Astrocyte (in vitro differentiated cells and primary cell): ENCODE measurements at regions not wholly inside any gene's neighbourhood (a gene's known extent, or its start where the extent isn't known, plus 50 kb on each side); places are given as distances from the start of the nearest gene placed in this dataset.
A peak's percentile ranks its signal among the peaks of the same experiment; 100 is the strongest.

Experiments used
- DNase-seq: peaks from one replicate; pipeline ENCODE4 v3.0.0-alpha.2; 2010; ENCODE audit warnings: low read depth
- FAIRE-seq: peaks from 2 replicates; lab custom pipeline; 2011; peaks lifted over from hg19 to GRCh38; lab: Jason Lieb, UNC
- H2AFZ ChIP-seq: 2 replicates; pipeline ENCODE4 v1.6.0; 2012; ENCODE audit warnings: low read depth, low read length, inconsistent platforms
- H3K27ac ChIP-seq: 2 replicates; pipeline ENCODE4 v1.5.1; 2011; ENCODE audit warnings: low read depth, low read length, inconsistent platforms
- H3K27me3 ChIP-seq: 2 replicates; pipeline ENCODE4 v1.6.0; 2011; ENCODE audit warnings: low read length, inconsistent platforms; ENCODE audit not compliant: insufficient read depth
- H3K36me3 ChIP-seq: 2 replicates; pipeline ENCODE4 v1.5.1; 2011; ENCODE audit warnings: low read length, inconsistent platforms; ENCODE audit not compliant: insufficient read depth
- H3K4me1 ChIP-seq: 2 replicates; pipeline ENCODE4 v1.5.1; 2011; ENCODE audit warnings: low read length, inconsistent platforms; ENCODE audit not compliant: insufficient read depth
- H3K4me2 ChIP-seq: 2 replicates; pipeline ENCODE4 v1.6.0; 2012; ENCODE audit warnings: low read length, inconsistent platforms
- H3K4me3 ChIP-seq: 2 replicates; pipeline ENCODE4 v1.5.1; 2011; ENCODE audit warnings: low read depth, mild to moderate bottlenecking, low read length, inconsistent platforms; ENCODE audit not compliant: insufficient read depth
- H3K79me2 ChIP-seq: 2 replicates; pipeline ENCODE4 v1.6.0; 2012; ENCODE audit warnings: mild to moderate bottlenecking, low read length, inconsistent platforms; ENCODE audit not compliant: insufficient read depth
- H3K9ac ChIP-seq: 2 replicates; pipeline ENCODE4 v1.6.0; 2012; ENCODE audit warnings: mild to moderate bottlenecking, low read length, inconsistent platforms
- H3K9me3 ChIP-seq: 2 replicates; pipeline ENCODE4 v1.5.1; 2012; ENCODE audit warnings: low read depth, mild to moderate bottlenecking, low read length, inconsistent platforms; ENCODE audit not compliant: insufficient read depth
- H4K20me1 ChIP-seq: 2 replicates; pipeline ENCODE4 v1.6.0; 2012; ENCODE audit warnings: low read length, inconsistent platforms; ENCODE audit not compliant: insufficient read depth
- H3K27ac Mint-ChIP-seq: one replicate; pipeline ENCODE4 v1.8.0; 2021; ENCODE audit warnings: mild to moderate bottlenecking, mixed read lengths; ENCODE audit not compliant: unreplicated experiment
- H3K27me3 Mint-ChIP-seq: one replicate; pipeline ENCODE4 v1.8.0; 2021; ENCODE audit warnings: low read depth, mixed read lengths; ENCODE audit not compliant: unreplicated experiment
- H3K36me3 Mint-ChIP-seq: one replicate; pipeline ENCODE4 v1.8.0; 2021; ENCODE audit warnings: low read depth, mixed read lengths; ENCODE audit not compliant: unreplicated experiment
- H3K4me1 Mint-ChIP-seq: one replicate; pipeline ENCODE4 v1.8.0; 2021; ENCODE audit warnings: low read depth, mixed read lengths; ENCODE audit not compliant: unreplicated experiment
- H3K4me3 Mint-ChIP-seq: one replicate; pipeline ENCODE4 v1.8.0; 2021; ENCODE audit warnings: mild to moderate bottlenecking, moderate library complexity, mixed read lengths; ENCODE audit not compliant: unreplicated experiment
- H3K9me3 Mint-ChIP-seq: one replicate; pipeline ENCODE4 v1.8.0; 2021; ENCODE audit warnings: mild to moderate bottlenecking, mixed read lengths; ENCODE audit not compliant: unreplicated experiment
- CTCF ChIP-seq: IDR thresholded peaks from 2 replicates; pipeline ENCODE4 v1.5.1; 2011; ENCODE audit warnings: low read depth, mild to moderate bottlenecking, inconsistent platforms, low read length, moderate library complexity; ENCODE audit not compliant: insufficient read depth
- EZH2 ChIP-seq: IDR thresholded peaks from 2 replicates; pipeline ENCODE4 v1.6.1; 2012; ENCODE audit warnings: mild to moderate bottlenecking, low read length, inconsistent platforms; ENCODE audit not compliant: insufficient read depth

GRCh38 chr7:91569728-91570457 lies 305.7 kb downstream of the FZD1 start:
- Mint-ChIP-seq H3K27ac (no peak overlapping the region), H3K9me3 (no peaks in the 10 kb centered on the region), H3K4me3 (no peak overlapping the region), H3K27me3 (no peaks in the 10 kb centered on the region), H3K4me1 (no peaks in the 10 kb centered on the region), H3K36me3 (no peaks in the 10 kb centered on the region)
- no peak overlapping the region for H2AFZ ChIP-seq
- H3K9me3 ChIP-seq: no peaks in the 10 kb centered on the region
- H3K79me2 ChIP-seq: no peaks in the 10 kb centered on the region
- no peaks in the 10 kb centered on the region for H3K27me3 ChIP-seq
- H3K9ac ChIP-seq: no peak overlapping the region
- peaks cover 2% of the 10 kb centered on the region for H3K4me1 ChIP-seq
- no peak overlapping the region for H3K27ac ChIP-seq
- TF ChIP-seq CTCF: no peak
- TF ChIP-seq EZH2: no peak
- H4K20me1 ChIP-seq: no peaks in the 10 kb centered on the region
- no peaks in the 10 kb centered on the region for H3K36me3 ChIP-seq
- no peak overlapping the region for H3K4me2 ChIP-seq
- DNase-seq: peak; percentile 60
- no peak overlapping the region for H3K4me3 ChIP-seq
- no peak for FAIRE-seq

GRCh38 chr7:91570560-91570959 lies 306.3 kb downstream of the FZD1 start:
- Mint-ChIP-seq H3K27me3 (no peaks in the 10 kb centered on the region), H3K9me3 (no peaks in the 10 kb centered on the region), H3K4me1 (no peaks in the 10 kb centered on the region), H3K4me3 (no peak overlapping the region), H3K36me3 (no peaks in the 10 kb centered on the region), H3K27ac (no peak overlapping the region)
- Histone ChIP-seq H3K4me3 (no peak overlapping the region), H3K4me2 (no peak overlapping the region), H3K36me3 (no peaks in the 10 kb centered on the region), H3K9ac (no peak overlapping the region), H3K27me3 (no peaks in the 10 kb centered on the region), H3K9me3 (no peaks in the 10 kb centered on the region), H3K79me2 (no peaks in the 10 kb centered on the region), H2AFZ (no peak overlapping the region), H3K4me1 (peaks cover 2% of the 10 kb centered on the region), H4K20me1 (no peaks in the 10 kb centered on the region), H3K27ac (no peak overlapping the region)
- FAIRE-seq: no peak
- TF ChIP-seq CTCF (no peak), EZH2 (no peak)
- no peak for DNase-seq

- no peak for DNase-seq
- H3K9ac ChIP-seq: no peak overlapping the region
- H3K4me1 ChIP-seq: no peaks in the 10 kb centered on the region
- H3K9me3 ChIP-seq: no peaks in the 10 kb centered on the region
- TF ChIP-seq EZH2: no peak
- no peak for TF ChIP-seq CTCF
- H3K4me2 ChIP-seq: no peak overlapping the region
- no peaks in the 10 kb centered on the region for H3K79me2 ChIP-seq
- H3K27me3 Mint-ChIP-seq: no peaks in the 10 kb centered on the region
- H3K27ac Mint-ChIP-seq: no peak overlapping the region
- H3K4me3 ChIP-seq: no peak overlapping the region
- no peaks in the 10 kb centered on the region for H3K36me3 Mint-ChIP-seq
- no peaks in the 10 kb centered on the region for H3K36me3 ChIP-seq
- no peak for FAIRE-seq
- no peaks in the 10 kb centered on the region for H3K27me3 ChIP-seq
- no peaks in the 10 kb centered on the region for H3K9me3 Mint-ChIP-seq
- no peaks in the 10 kb centered on the region for H4K20me1 ChIP-seq
- no peaks in the 10 kb centered on the region for H3K4me1 Mint-ChIP-seq
- H2AFZ ChIP-seq: no peak overlapping the region
- no peak overlapping the region for H3K4me3 Mint-ChIP-seq
- H3K27ac ChIP-seq: no peak overlapping the region
Measured at GRCh38 chr7:91571601-91572000, 307.4 kb downstream of the FZD1 start.
